T-helper 1 cell (primary cell): ENCODE measurements at regions not wholly inside any gene's neighbourhood (a gene's known extent, or its start where the extent isn't known, plus 50 kb on each side); places are given as distances from the start of the nearest gene placed in this dataset.
"Not testable (repeated sequence)": the region's sequence is repeated elsewhere in the genome, so short reads cannot be mapped to it uniquely, and the experiment has no call there.

Experiments
- DNase-seq, 5 donors: peaks; one replicate each; pipeline ENCODE4 v3.0.0-alpha.2; 2012 to 2020

DNA sequence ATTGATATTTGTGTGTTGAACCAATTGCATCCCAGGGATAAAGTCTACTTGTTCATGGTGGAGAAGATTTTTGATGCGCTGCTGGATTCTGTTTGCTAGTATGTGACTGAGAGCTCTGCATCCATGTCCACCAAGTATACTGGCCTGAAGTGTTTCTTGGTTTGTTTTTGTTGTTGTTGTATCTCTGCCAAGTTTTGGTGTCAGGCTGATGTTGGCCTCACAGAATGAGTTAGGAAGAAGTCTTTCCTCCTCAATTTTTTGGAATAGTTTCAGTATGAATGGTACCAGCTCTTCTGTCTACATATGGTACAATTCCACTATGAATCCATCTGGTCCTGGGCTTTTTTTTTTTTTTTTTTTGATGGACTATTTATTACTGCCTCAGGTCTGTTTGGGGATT, 50.9 kb upstream of the OSTN start:
- DNase-seq = no peak

DNA sequence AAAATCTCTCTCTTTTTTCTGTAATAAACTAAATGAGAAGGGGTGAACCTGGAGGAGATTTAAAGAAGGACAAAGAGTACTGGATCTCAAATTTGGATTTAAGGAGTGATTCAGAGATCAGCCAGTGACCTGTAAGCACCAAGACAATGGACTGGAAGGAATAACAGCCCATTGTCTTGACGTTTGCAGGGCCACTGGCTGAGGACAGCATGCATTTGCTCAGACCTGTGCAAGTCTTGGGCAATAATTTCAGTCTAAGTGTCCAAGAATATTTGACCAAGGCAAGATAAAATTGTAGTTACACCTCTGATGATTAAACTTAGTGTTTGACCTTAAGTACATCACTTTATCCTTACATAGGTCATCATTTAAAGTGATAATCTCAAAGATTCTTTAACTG, 55.8 kb upstream of the OSTN start:
- DNase-seq = no peak

DNA sequence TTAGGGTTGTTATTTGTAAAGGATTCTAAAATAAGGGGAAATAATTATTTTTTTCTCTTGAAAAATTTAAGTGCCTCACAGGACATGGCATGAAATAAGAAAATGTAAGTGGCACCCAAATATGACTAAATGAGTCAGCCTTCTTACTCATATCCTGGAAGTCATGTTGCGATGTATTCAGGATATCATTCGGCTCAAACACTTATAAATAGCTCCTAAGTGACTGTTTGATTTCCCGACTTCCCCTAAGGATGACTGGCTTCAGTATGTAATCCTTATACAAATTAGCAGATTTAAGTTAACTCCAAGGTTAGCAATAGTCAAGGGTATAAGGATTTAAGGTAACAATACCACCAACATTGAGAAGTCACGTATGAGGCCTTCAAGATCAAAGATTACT, 57.3 kb upstream of the OSTN start:
- peak in 1 of 5 donors; percentile 25 for DNase-seq

DNA sequence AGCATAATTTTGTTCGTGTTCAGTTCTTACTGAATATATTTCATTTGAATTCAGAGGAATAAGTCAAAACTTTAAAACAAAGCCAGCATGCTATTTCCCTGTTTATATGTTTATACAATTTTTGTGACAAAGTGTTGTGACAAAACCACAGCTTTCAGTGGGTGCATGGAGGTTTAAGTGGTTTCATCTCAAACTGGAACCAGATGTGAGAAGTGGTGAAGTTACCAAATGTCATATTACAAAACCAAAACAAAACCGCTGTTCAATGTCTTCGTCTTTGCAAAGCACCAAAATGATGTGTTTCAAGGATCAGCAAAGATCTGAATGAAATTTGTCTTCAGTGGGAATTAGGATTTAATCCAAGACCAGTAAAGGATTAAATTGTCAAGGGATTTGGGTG, 59.3 kb upstream of the OSTN start:
- DNase-seq = peak in 1 of 5 donors; percentile 5

DNA sequence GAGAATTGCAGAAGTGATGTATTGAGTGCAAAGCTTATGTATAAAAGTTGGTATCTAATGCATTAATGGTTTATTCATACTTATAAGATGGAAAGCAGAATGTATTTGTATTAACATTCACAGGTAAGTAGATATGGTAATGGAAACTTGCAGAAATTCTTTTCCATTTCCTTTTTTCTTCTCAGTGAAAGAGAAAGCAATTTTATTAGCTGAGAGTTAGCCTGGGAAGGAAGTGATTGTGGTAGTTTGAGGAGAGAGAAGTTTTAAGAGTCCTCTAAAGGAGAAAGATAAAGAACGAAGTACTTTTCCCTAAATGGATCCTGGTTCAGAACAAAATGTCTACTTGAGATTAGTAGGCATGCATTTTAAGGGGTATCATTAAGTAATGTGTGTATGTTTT, 60.1 kb upstream of the OSTN start:
- no peak for DNase-seq

DNA sequence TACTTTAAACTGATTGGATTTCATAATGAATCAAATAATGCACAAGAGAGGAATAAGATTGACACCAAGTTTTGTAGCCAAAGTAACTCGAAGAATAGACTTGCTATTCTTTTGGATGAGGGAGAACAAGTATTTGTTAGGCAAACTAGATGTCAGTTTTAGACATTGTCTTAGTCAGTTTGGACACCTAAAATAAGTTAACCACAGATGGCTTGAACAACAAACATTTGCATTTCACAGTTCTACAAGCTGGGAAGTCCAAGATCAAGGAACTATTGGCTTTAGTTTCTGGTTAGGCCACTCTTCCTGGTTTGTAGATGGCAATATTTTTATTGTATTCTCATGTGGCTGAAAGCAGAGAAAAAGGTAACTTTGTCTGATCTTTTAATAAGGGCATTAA, 61.3 kb upstream of the OSTN start:
- DNase-seq = no peak

DNA sequence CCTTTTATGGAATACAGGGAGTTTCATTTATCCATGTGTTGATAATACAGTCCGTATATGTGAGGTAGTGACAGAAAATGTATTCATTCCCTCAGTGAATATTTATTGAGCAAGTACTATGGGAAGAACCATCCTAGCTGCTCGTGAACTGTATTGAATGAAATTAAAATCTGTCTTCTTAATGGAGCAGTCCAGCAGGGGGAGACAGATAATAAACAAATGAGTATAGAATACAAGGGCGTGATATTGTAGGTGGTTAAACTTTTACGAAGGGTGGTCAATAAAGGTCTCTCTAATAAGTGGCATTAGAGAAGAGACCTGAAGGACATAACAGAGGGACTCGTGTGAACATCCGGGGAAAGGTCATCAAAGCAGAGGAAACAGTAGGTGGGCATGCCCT, 62.7 kb upstream of the OSTN start:
- DNase-seq = no peak

DNA sequence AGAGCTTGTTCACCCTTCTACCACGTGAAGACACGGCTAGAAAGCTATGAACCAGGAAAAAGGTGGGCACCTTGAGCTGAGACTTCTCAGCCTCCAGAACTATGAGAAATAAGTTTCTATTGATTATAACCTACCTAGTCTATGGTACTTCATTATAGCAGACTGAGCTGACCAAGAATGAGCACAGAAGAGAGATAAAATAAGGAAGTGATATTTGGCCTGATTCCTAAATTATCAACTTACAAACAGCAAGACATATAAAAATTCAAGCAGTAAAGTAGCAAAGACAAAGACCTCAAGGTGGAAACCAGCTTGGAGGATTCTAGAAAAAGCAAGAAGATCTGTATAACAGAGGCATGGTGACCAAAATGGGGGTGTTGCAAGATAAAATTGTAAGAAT, 63.9 kb upstream of the OSTN start:
- DNase-seq = no peak

DNA sequence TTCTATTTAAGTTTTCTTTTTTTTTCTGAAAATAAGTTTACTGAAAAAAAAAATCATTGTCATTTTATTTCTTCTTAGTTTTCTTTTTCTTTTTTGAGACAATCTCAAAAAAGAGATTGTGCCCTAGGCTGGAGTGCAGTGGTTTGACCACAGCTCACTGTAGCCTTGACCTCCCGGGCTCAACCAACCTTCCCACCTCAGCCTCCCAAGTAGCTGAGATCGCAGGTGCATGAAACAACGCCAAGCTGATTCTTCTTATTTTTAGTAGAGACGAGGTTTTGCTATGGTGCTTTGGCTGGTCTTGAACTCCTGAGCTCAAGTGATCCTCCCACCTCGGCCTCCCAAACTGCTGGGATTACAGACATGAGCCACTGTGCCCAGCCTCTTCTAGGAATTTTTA, 65.7 kb upstream of the OSTN start:
- DNase-seq = no peak

DNA sequence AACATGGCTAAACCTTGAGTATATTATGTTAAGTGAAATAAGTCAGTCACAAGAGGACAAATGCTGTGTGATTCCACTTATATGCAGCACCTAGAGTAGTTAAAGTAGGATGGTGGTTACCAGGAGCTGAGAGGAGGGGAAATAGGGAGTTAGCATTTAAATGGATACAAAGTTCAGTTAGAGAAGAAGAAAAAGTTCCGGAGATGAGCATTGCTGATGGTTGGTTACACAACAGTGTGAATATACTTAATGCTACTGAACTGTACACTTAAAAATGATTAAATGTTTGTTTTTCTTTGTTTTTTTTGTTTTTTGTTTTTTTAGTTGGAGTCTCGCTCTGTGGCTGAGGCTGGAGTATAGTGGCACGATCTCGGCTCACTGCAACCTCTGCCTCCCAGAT, 67.7 kb upstream of the OSTN start:
- no peak for DNase-seq

DNA sequence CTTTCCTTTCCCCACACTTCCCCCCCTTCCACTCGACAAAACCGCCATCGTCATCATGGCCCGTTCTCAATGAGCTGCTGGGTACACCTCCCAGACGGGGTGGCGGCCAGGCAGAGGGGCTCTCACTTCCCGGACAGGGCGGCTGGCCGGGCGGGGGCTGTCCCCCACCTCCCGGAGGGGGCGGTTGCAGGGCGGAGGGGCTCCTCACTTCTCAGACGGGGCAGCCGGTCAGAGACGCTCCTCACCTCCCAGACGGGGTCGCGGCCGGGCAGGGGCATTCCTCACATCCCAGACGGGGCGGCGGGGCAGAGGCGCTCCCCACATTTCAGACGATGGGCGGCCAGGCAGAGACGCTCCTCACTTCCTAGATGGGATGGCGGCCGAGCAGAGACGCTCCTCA, 74.2 kb upstream of the OSTN start:
- DNase-seq = not testable (repeated sequence)

DNA sequence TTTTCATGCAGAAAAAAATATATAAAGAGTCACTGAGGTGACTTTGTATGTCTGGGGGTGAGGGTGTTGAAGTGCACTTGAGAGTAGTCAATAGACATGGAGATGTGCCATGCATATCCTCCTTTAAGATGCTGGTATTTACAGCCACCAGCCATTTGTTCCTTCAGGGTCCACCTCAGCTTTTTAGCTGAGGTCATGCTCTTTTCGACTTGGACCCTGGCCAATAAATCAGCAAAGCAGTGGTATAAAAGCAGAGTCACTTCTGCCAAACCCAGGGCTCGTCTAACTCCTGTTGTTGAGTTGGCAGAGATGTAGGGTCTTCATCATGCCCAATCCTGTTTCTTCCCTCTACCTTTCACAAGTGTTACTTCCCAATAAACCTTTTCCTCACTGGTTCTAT, 75.1 kb upstream of the OSTN start:
- DNase-seq = no peak

DNA sequence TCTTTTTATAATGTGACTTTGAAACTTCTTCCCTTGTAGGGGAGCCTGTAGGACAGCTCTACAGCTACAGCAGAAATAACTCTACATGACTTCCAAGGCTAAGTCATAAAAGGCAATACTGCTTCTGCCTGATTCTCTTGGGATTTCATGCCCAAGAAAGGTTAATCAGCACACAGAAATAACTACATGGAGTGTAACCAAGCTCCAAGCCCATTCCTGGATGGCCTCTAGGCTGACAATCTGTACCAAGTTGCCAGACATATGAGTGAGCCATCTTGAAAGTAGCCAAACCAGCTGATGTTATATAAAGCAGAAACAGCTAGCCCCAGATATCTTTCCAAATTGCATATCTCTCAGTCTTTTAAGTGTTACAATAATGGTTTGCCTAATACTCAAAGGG, 75.8 kb upstream of the OSTN start:
- DNase-seq = no peak

DNA sequence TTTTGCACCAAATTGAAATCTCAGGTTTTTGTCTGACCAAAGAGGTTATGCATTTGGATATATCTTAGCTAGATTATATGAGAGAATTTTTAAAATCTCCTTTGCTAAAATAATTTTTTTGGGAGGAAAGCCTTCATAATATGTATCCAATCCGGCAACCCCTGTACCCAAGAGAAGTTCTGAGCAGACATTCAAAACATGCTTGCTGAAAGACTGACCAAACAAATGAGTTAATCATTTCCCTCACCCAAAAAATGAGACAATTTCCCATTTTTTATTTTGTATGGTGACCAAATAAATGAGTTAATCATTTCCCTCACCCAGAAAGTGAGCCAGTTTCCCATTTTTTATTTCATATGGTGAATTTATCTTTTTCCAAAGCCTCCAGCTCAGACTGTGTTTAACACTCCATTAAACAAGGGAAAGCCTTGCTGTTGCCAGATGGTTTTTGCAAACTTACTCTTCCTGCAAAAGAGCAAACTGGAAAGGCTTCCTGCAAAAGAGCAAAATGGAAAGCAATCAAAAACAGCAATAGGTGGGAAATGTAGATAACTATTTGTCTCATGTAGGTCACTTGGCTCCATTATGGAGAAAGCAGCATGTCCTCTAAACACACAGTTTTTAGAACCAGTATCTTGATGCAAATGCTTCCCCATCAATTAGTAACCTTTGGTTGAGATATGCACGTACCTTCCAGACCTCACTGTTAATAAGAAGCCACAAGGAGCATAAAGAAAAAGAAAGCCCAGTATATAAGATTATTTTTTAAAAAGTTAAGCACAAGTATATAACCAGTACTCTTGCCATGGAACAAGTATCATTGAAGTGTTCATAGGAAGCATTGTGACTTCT, 78.4 kb upstream of the OSTN start:
- DNase-seq = no peak

DNA sequence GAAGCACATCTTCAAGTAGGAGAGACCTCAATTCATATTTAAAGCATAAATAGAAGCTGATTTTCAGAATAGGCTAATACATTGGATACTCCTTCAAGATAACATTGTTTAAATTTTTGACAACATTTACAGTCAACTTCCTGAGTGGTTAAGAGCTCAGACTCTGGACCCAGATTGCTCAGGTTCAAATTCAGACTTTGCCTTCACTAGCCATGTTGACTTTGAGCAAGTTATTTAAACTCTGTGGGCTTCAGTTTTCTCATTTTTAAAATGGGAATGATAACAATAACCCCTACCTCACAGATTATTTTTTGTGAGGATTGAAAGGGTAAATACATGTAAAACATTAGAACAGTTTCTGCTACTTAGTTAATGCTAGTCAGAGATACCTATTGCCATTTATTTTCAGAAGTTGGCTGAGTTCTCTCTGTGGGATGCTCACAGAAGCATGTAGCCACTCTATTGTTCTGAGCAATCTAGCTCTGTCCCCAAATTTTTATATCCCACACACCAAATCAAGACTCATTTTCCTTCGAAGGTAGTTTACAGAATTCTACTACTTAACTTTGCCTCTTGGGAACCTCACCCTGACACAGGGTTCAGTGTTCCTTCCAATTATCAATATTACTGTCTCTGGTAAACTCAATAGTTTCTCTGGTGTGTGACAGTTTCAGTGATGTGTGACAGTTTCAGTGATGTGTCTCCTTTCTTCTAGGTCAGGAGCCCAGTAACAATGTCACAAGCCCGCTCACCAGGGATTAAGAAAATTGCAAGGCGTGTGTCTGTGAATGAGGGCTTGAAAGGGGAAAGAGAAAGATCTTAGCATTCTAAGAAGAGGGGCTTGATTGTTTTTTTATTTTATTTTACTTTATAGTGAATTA, 79.4 kb upstream of the OSTN start:
- no peak for DNase-seq

DNA sequence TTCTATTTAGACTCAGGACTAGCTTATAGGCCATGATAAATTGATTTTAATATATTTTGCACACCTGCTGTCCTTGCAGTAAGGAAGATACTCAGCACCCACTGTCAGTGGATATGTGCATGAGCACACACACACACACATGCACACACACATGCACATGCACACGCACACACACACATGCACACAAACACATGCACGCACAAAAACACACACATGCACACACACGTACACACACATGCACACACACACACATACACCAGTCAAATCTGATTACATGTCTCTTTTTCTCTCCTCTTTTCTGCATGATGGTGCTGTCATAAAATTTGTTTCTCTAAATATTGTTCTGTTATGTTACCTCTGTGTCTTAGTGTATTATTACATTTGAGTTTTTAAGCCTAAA, 87.3 kb upstream of the OSTN start:
- no peak for DNase-seq

DNA sequence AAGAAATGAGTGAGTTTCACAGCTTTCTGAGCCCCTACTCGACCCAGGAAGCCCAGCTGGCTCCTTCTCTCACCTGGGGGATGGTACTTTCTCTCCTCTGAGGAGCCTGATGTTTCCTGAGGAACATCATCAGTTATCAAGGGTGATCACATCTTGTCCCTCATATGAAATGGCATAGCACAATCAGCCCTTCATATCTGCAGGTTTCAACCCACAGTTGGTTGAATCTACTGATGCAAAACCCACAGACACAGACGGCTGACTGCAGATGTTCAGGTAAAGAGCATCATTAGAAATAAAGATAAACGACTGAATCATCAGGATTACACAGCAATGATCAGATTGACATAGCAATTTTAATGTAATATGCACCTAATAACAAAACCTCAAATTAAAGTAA, 93.6 kb upstream of the OSTN start:
- DNase-seq = no peak

DNA sequence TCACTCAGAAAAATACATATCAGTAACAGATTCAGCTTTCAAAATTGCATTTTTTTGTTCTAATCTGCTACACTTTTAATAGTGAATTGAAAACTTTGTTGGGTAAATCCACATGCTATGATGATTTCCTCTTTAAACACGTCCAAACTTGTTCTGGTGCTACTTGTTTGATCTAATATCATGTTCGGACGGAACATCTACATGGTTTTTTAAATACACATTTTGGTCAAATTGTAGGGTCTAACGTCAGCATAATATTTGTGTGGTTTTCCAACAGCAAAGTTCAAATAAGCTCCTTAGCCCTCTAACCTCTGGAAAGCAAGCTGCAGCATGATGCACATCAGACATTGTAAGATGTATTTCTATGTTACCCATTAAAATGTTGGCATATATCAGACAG, 98.5 kb upstream of the OSTN start:
- no peak for DNase-seq

DNA sequence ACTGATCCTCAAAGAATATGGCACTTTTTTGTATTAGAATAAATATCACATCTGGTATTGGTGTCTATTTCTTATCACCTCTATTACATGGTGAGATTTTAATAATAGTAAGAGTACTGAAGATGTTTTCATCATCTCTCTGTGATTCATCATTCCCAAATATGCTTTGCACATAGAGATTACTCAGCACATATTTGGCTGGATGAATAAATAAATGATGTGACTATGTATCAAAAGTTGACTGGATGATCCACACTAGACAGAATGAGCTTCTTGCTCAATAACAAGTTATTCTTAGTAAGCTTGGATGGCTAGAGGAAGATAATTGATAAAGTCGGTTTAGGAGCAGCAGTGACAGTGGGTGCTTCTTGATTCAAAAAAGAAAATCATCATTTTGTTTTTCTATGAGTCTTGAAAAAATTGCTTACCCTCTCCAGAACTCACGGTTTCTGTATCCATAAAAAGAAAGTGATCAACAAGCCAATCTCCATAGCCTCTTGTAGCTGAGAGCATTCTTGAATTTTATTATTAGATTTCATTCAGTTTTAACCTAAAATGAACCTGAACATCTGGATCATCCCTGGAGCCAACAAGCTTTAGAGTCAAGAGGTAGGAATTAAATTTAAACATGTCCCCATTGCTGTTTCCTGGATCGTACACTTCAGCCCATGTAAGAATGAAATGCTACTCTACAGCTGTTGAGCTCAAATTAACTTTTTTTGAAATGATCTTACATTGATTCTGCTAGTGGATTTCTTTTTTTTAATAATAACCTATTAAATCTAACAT, 104.8 kb upstream of the OSTN start:
- no peak for DNase-seq

DNA sequence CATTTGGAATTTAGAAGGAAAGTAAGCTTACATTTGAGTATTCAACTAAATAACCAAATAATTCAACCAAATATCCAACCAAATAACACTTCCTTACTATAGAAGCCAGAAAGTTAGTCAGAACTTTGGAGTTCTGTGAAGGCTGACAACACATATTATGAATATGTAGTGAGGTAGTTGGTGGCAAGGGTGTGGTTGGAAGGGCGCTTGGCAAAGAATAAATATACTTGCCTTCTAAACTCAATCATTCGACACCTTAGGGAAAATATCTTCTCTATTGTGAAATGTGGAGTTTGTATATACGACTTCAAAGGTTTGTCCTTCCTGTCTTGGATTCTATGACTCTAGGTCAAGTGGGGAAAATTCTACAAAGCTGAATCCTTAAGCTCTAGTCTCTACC, 111.7 kb upstream of the OSTN start:
- no peak for DNase-seq

DNA sequence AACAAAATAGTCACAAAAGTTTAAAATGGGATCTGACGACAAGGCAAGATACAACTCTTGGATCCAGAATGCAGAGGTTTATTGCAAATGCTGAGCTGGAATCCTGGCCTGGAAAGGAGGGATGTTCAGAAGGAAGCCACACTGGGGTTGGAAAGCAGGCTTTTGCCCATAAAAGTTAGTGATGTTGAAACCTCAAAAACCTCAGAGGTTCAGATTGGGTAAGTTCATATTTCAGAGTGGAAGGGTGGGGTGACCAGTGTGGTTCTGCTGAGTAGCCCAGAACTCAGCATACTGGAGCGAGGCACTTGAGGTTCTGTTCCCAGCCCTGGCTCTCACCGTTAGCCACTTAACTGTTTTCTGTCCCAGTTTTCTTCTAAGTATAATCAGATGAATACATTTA, 114.0 kb upstream of the OSTN start:
- DNase-seq = no peak

DNA sequence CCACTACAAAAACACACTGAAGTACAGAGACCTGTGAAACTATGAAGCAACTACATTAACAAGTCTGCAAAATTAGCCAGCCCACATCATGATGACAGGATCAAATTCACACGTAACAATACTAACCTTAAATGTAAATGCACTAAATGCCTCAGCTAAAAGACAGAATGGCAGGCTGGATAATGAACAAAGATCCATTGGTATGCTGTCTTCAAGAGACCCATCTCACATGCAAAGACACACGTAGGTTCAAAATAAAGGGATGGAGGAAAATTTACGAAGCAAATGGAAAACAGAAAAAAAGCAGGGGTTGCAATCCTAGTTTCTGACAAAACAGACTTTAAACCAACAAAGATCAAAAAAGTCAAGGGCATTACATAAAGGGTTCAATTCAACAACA, 120.1 kb upstream of the OSTN start:
- DNase-seq = not testable (repeated sequence)

DNA sequence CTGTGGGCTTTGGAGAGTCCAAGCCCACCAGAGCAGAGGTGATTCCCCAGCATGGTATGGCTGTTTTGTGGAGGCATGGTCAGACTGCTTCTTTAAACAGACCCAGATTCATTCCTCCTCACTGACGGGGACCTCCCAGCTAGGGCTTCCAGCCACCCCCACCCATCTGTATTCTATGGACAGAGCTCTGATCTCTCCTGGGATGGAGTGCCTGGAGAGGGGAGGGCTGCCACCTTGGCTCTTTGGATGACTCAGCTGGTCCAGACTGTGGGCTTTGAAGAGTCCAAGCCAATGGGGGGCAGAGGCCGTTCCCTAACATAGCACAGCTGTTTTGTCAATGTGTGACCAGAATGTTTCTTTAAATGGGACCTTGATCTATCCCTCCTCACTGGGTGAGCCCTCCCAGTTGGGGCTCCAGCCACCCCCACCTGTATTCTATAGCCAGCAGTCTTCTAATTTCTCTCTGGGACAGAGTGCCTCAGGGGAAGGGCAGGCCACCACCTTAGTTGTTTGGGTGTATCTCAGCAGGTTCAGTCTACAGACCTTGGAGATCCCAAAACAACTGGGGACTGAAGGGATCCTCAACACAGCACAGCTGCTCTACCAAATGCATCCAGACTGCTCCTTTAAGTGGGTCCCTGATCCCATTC, 122.0 kb upstream of the OSTN start:
- no peak for DNase-seq
